Psoas muscle (tissue), 7 donors: ENCODE measurements at regions not wholly inside any gene's neighbourhood (a gene's known extent, or its start where the extent isn't known, plus 50 kb on each side); places are given as distances from the start of the nearest gene placed in this dataset.

ENCODE experiments used
- ATAC-seq, 4 donors: fragments of 200-7000 bp; cut with Tn5 transposase; one replicate each; pipeline ENCODE4 v1.9.1; 2020; ENCODE audit warnings: moderate library complexity in 3 of 4, mild to moderate bottlenecking in 2 of 4
- DNase-seq, 2 donors: peaks; one replicate each; pipeline ENCODE4 v3.0.0-alpha.2; 2020
- H3K27ac ChIP-seq: fragments of 200-600 bp; one replicate; pipeline ENCODE4 v1.8.0; 2022
- H3K27me3 ChIP-seq, 3 donors: fragments of 200-600 bp in 1 of 3; one replicate each; pipeline versions ENCODE4 v1.6.1 to v1.8.0; 2013 to 2022; ENCODE audit warnings: low read length in 2 of 3, mild to moderate bottlenecking in 2 of 3, moderate library complexity in 1 of 3; ENCODE audit not compliant: insufficient read depth in 3 of 3
- H3K36me3 ChIP-seq, 2 donors: fragments of 200-600 bp in 1 of 2; one replicate each; pipeline versions ENCODE4 v1.6.1 to v1.8.0; 2013 to 2022; ENCODE audit warnings: low read depth in 1 of 2, mild to moderate bottlenecking in 1 of 2, moderate library complexity in 1 of 2; ENCODE audit not compliant: insufficient read depth in 1 of 2
- H3K4me1 ChIP-seq: fragments of 200-600 bp; one replicate; pipeline ENCODE4 v1.8.0; 2022
- H3K4me3 ChIP-seq: fragments of 200-600 bp; one replicate; pipeline ENCODE4 v1.8.0; 2022; ENCODE audit warnings: mild to moderate bottlenecking
- H3K9me3 ChIP-seq: fragments of 200-600 bp; one replicate; pipeline ENCODE4 v1.8.0; 2022
- CTCF ChIP-seq: fragments of 200-600 bp; IDR thresholded peaks from one replicate; pipeline ENCODE4 v1.8.0; 2022; ENCODE audit warnings: antibody characterized with exemption
- WGBS, 3 donors: extraction: QIAGEN DNeasy Blood & Tissue Kit; methylation state at CpG; one replicate each; pipeline versions ENCODE4 v1.1.6 to v1.1.7; 2013; 5-methylcytosine and 5-hydroxymethylcytosine counted together
- intact Hi-C, 2 donors: fragments of 100-400 bp; cut with DNase I; formaldehyde crosslinking; loops; one replicate each; pipeline versions ENCODE4 v1.11.0 to v1.14.2; 2022
- donor health status: healthy with polysubstance abuse.
- donor health status: DM: no; HTN: no; CAD: no; lungs with moderate emphysema.
- donor health status: Bipolar disorder and iron deficiency.
- donor health status: healthy.
- donor health status: DM: yes; HTN: yes; CAD: no.
- donor health status: DM: no; HTN: no; CAD: no.
- donor health status: DM: yes; HTN: yes; CAD: no.

GRCh38 chr17:79298799-79299198, 224.2 kb downstream of the ENGASE start:
- H3K36me3 ChIP-seq, result no peaks in the 10 kb centered on the region
- no peak overlapping the region for H3K27ac ChIP-seq
- intact Hi-C loops, result no loop called here
- ATAC-seq, result peak in 1 of 4 donors; percentile 32
- H3K9me3 ChIP-seq, result no peaks in the 10 kb centered on the region
- H3K4me3 ChIP-seq, result no peak overlapping the region
- no peak for DNase-seq
- TF ChIP-seq CTCF, result no peak
- 37 to 62% (median 56%) methylated on average over 12 of the region's 12 CpGs for WGBS, 3 donors
- no peaks in the 10 kb centered on the region for H3K4me1 ChIP-seq
- H3K27me3 ChIP-seq, result peaks cover 0 to 22% (median 3%) of the 10 kb centered on the region in 3 donors

GRCh38 chr17:79296243-79296642, 221.6 kb downstream of the ENGASE start:
- Histone ChIP-seq H3K9me3 (no peaks in the 10 kb centered on the region), H3K36me3 (no peaks in the 10 kb centered on the region), H3K27ac (no peak overlapping the region), H3K27me3 (peaks cover 0 to 26% (median 2%) of the 10 kb centered on the region in 3 donors), H3K4me3 (no peak overlapping the region), H3K4me1 (no peaks in the 10 kb centered on the region)
- DNase-seq (no peak), ATAC-seq (no peak)
- intact Hi-C loops, result no loop called here
- 78 to 85% (median 80%) methylated on average over 7 of the region's 7 CpGs for WGBS, 3 donors
- TF ChIP-seq CTCF, result no peak

- Histone ChIP-seq H3K27ac (no peak overlapping the region), H3K9me3 (no peaks in the 10 kb centered on the region), H3K36me3 (no peaks in the 10 kb centered on the region), H3K4me1 (no peaks in the 10 kb centered on the region), H3K4me3 (no peak overlapping the region), H3K27me3 (peaks cover 0 to 34% (median 1%) of the 10 kb centered on the region in 3 donors)
- 61 to 62% (median 61%) methylated on average over 6 of the region's 6 CpGs for WGBS, 3 donors
- no peak for ATAC-seq
- no peak for DNase-seq
- no peak for TF ChIP-seq CTCF
- intact Hi-C loops, result no loop called here
Observed at GRCh38 chr17:79295307-79295706, 220.7 kb downstream of the ENGASE start.

GRCh38 chr17:79294459-79295071, 219.9 kb downstream of the ENGASE start:
- TF ChIP-seq CTCF, result no peak
- Histone ChIP-seq H3K36me3 (no peaks in the 10 kb centered on the region), H3K27me3 (peaks cover 0 to 41% (median 0%) of the 10 kb centered on the region in 3 donors), H3K27ac (no peak overlapping the region), H3K4me3 (no peak overlapping the region), H3K4me1 (no peaks in the 10 kb centered on the region), H3K9me3 (no peaks in the 10 kb centered on the region)
- 18 to 21% (median 19%) methylated on average over 26 of the region's 26 CpGs for WGBS, 3 donors
- DNase-seq (peak; percentile 66 to 78), ATAC-seq (peak; percentile 68 to 73 (median 71))
- intact Hi-C loops, result no loop called here

- H3K36me3 ChIP-seq, result no peaks in the 10 kb centered on the region
- no peak overlapping the region for H3K4me3 ChIP-seq
- no peak for DNase-seq
- 73 to 83% (median 79%) methylated on average over 6 of the region's 6 CpGs for WGBS, 3 donors
- no peak for TF ChIP-seq CTCF
- no peak for ATAC-seq
- peaks cover 0 to 38% (median 3%) of the 10 kb centered on the region in 3 donors for H3K27me3 ChIP-seq
- H3K27ac ChIP-seq, result no peak overlapping the region
- no peaks in the 10 kb centered on the region for H3K4me1 ChIP-seq
- intact Hi-C loops, result no loop called here
- no peaks in the 10 kb centered on the region for H3K9me3 ChIP-seq
Observed at GRCh38 chr17:79292501-79292900, 217.9 kb downstream of the ENGASE start.
